WERI-Rb-1 (cell line): ENCODE measurements at regions not wholly inside any gene's neighbourhood (a gene's known extent, or its start where the extent isn't known, plus 50 kb on each side); places are given as distances from the start of the nearest gene placed in this dataset.
A peak's percentile ranks its signal among the peaks of the same experiment; 100 is the strongest.

Source experiments
- DNase-seq: peaks from one replicate; pipeline ENCODE4 v3.0.0-alpha.2; 2020
- H3K27ac ChIP-seq: fragments of 250-450 bp; sonication (Bioruptor Pico); 2 replicates; pipeline ENCODE4 v1.5.1; 2020; ENCODE audit warnings: mild to moderate bottlenecking, moderate library complexity
- H3K27me3 ChIP-seq: fragments of 250-450 bp; sonication (Bioruptor Pico); 2 replicates; pipeline ENCODE4 v1.5.1; 2021; ENCODE audit warnings: mild to moderate bottlenecking, low read depth, moderate library complexity; ENCODE audit not compliant: insufficient read depth, severe bottlenecking
- H3K36me3 ChIP-seq: fragments of 250-450 bp; sonication (Bioruptor Pico); 2 replicates; pipeline ENCODE4 v1.5.1; 2020; ENCODE audit warnings: mild to moderate bottlenecking, moderate library complexity
- H3K4me3 ChIP-seq: 2 replicates; pipeline ENCODE4 v1.5.1; 2011; ENCODE audit warnings: low read depth, mild to moderate bottlenecking, control low read depth, low read length
- H3K9me3 ChIP-seq: fragments of 250-450 bp; sonication (Bioruptor Pico); 2 replicates; pipeline ENCODE4 v1.5.1; 2021; ENCODE audit warnings: mild to moderate bottlenecking, moderate library complexity; ENCODE audit not compliant: severe bottlenecking
- CTCF ChIP-seq: IDR thresholded peaks from 2 replicates; pipeline ENCODE4 v1.5.1; 2011; ENCODE audit warnings: low read depth, mild to moderate bottlenecking, control low read depth, inconsistent platforms, low read length

GRCh38 chr9:18208166-18209059 lies 265.5 kb upstream of the ADAMTSL1 start:
- Histone ChIP-seq H3K4me3 (no peak overlapping the region), H3K36me3 (no peaks in the 10 kb centered on the region), H3K9me3 (no peaks in the 10 kb centered on the region), H3K27me3 (no peaks in the 10 kb centered on the region), H3K27ac (no peak overlapping the region)
- TF ChIP-seq CTCF: peak; percentile 60; the same call in 1 of the 2 replicates
- DNase-seq: peak; percentile 48

- DNase-seq: no peak
- Histone ChIP-seq H3K27ac (no peak overlapping the region), H3K27me3 (no peaks in the 10 kb centered on the region), H3K9me3 (no peaks in the 10 kb centered on the region), H3K4me3 (no peak overlapping the region), H3K36me3 (no peaks in the 10 kb centered on the region)
- no peak for TF ChIP-seq CTCF
Observed at GRCh38 chr9:18215626-18216025, 258.3 kb upstream of the ADAMTSL1 start.

GRCh38 chr9:18216376-18216775 lies 257.6 kb upstream of the ADAMTSL1 start:
- Histone ChIP-seq H3K27ac (no peak overlapping the region), H3K36me3 (no peaks in the 10 kb centered on the region), H3K27me3 (no peaks in the 10 kb centered on the region), H3K4me3 (no peak overlapping the region), H3K9me3 (no peaks in the 10 kb centered on the region)
- DNase-seq: no peak
- TF ChIP-seq CTCF: no peak

- DNase-seq: no peak
- Histone ChIP-seq H3K36me3 (no peaks in the 10 kb centered on the region), H3K27ac (no peak overlapping the region), H3K4me3 (no peak overlapping the region), H3K9me3 (no peaks in the 10 kb centered on the region), H3K27me3 (no peaks in the 10 kb centered on the region)
- TF ChIP-seq CTCF: no peak
Observed at GRCh38 chr9:18228101-18228500, 245.9 kb upstream of the ADAMTSL1 start.

GRCh38 chr9:18229992-18230676 lies 243.8 kb upstream of the ADAMTSL1 start:
- no peak for DNase-seq
- no peaks in the 10 kb centered on the region for H3K9me3 ChIP-seq
- no peaks in the 10 kb centered on the region for H3K27me3 ChIP-seq
- H3K4me3 ChIP-seq: no peak overlapping the region
- H3K36me3 ChIP-seq: no peaks in the 10 kb centered on the region
- H3K27ac ChIP-seq: no peak overlapping the region
- no peak for TF ChIP-seq CTCF
